Activated CD4-positive, CD25-positive, alpha-beta regulatory T cell treated with anti-CD3 and anti-CD28 coated beads, Interleukin-2, amount 50 U/mL, for 16 hours (primary cell): ENCODE measurements at regions not wholly inside any gene's neighbourhood (a gene's known extent, or its start where the extent isn't known, plus 50 kb on each side); places are given as distances from the start of the nearest gene placed in this dataset.

ENCODE experiments used
- DNase-seq: peaks from one replicate; pipeline ENCODE4 v3.0.0-alpha.2; 2020; ENCODE audit warnings: low read depth, low spot score

- no peak for DNase-seq
These were observed 491.2 kb downstream of the PSAT1 start for GRCh38 chr9:78788101-78788500.

- no peak for DNase-seq
These were observed 494.9 kb downstream of the PSAT1 start for GRCh38 chr9:78791779-78792178.

GRCh38 chr9:78792745-78793144 is 495.8 kb downstream of the PSAT1 start:
- DNase-seq: no peak

- DNase-seq: no peak
These were observed 508.8 kb downstream of the PSAT1 start for GRCh38 chr9:78805771-78806170.

DNA sequence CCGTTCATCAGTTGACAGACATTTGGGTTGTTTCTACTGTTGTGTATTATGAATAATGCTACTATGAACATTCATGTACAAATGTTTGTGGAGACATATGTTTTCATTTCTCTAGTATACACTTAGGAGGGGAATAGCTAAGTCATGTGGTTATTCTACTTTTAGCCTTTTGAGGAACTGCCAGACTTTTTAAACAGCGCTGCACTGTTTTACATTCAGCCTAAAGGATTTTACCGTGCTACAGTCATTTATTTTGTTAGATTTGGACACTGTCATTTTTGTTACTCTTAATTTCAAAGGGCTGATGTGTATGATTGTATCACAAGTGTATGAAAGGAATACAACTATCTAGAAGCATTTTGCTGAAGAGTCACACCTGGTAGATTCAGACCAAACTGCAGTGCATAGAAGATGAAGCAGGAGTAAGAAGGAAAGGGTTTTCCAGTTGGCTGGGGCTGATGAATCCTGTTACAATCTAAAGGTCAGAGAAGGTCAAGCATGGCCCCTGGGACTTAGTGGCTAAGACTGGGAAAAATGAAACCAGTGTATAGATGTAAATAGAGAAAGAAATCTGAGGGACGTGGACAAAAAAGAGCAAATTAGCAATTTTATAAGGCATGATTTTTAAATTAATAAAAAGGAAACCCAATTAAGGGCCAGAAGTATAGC is 509.7 kb downstream of the PSAT1 start:
- no peak for DNase-seq

DNA sequence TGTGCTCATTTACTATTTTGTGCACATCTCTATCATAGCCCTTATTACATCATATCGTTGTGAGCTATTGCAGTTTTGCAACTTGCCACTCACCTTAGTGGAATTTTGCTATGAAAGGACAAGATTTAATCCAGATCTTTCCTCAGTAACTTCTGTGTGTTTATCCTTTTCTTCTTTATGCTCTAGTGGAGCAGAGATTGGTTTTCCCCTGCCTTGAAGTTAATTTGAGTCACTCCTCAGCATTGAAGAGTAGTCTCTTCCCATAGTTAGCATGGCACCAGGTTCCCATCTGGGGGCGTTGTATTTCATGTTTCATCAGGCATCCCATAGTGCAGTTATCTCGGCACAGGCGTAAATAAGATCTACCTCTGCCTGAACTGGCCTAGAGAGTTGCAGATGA is 510.4 kb downstream of the PSAT1 start:
- no peak for DNase-seq

- DNase-seq: no peak
These were observed 511.1 kb downstream of the PSAT1 start for GRCh38 chr9:78808048-78808447.

- no peak for DNase-seq
These were observed 514.8 kb downstream of the PSAT1 start for GRCh38 chr9:78811622-78812276.

DNA sequence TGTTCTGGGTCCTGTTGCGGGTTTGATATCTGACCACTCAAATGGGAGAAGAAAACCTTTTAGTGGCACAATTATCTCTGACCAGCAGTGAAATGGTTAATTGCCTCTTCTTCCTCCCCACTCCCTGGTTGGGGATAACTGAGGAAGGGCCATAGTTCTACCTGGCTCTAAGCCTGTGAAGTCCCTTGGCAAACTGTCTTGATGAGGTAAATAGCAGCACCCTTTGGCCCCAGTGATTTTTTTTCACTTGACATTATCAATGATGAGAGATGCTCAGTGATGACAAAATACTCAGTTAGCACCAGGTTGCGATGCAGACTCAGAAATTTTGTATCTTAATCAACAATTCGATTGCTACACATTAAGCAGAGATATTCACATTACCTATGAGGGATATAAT is 515.7 kb downstream of the PSAT1 start:
- DNase-seq: no peak

- no peak for DNase-seq
These were observed 516.8 kb downstream of the PSAT1 start for GRCh38 chr9:78813602-78814180.

DNA sequence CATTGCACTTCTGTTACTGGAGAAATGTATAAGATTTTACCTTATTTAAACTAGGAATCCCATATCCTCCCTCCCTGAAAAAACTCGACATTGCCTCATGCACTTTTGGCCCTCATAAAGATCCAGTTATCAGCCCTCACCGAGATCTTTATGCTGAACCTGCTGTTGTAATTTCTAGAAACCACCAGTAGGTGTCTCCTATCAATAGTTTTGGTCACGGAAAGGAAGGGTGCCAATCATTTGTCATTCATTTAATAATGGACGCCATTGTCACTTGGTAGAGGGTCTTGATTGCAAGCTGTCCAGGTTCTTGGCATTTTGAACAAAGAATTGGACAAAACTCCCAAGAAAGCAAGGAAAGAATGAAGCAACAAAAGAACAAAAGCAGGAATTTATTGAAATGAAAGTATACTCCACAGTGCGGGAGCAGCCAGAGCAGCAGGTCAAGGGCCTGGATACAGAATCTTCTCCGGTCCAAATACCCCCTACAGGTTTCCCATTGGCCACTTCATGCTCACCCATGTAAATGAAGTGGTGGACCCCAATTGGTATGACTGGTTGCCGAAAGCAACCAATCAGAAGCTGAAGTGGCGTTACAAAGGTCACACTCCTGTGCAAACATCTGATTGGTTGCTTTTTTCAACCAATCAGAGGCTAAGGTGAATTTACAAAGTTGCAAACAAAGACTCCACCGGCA is 524.3 kb downstream of the PSAT1 start:
- DNase-seq: no peak

GRCh38 chr9:78826527-78826926 is 529.6 kb downstream of the PSAT1 start:
- no peak for DNase-seq

DNA sequence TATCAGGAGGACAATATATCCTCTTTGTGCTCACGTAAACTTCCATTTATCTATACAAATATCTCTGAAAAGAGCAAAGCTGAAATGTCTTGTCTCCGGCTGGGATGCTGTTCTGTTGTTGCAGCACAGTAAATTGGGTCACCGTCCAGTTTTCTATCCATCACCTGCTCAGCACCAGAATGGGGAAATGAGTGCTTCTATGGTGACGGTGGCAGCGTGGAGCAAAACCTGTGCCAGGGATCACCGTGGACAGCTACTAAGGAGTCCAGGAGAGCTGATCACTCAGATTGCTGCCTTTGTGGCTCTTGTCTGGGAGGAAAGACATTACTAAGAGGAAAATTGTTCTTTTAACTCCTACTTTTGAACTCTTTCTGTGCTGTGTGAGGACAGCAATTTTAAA is 531.6 kb downstream of the PSAT1 start:
- no peak for DNase-seq

DNA sequence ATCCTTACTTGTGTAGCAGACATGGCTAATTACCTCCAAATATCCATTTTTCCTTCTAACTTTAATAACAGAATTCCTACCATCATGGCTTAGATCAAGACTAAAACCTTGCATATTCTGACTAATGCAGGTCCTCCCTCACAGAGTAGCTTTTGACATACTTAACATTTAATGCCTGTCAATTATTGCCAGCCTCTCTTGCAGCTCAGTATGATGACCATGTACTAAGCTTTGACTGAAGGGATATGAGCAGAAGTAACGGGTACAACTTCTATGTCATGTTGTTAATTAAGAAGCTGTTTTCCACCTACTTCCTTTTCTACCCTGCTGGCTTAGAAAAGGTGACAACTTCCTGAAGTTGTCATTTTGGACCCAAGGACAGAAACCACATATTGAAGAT is 533.4 kb downstream of the PSAT1 start:
- DNase-seq: no peak

GRCh38 chr9:78831726-78832125 is 534.8 kb downstream of the PSAT1 start:
- DNase-seq: no peak

DNA sequence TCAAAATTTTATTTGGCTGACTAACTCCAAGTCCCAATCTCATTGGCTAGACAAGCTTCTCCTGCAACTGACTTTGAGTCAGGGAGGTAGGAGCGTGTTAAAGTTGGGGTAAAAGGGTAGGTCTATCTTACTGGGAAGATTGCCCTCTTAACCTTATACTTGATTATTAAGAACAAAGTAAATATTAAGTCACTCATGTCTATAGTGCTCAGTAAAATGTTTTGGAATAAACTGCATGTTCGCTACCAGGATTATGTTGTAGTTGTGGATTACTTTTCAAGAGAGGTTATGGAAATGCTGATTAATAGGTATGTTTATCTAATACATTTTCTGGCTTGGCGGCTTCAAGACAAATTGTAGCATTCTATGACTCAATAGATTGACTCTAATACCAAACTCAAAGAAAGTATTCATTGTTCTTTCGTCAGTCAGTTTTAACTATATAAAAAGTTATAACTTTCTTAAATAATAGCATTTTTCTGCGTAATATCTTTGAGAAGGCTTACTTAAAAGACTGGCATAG is 539.1 kb downstream of the PSAT1 start:
- DNase-seq: no peak

DNA sequence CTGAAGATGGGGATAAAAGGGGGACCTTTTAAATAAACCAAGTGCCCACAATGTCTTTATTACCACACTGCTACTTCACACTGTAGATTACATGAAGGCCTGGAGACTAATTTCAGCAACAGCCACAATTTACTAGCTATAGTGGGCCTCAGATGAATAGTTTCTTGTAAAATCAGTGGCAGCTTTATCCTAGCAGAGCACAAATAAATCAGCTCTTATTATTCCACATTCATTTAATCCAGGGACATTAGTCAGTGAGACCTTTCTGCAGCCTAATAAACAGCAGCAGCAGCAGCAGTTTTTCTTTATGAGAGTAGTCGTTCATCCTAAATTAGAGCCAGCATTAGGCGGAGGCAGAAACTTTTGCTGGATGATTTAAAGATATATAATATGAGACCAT is 542.3 kb downstream of the PSAT1 start:
- no peak for DNase-seq

DNA sequence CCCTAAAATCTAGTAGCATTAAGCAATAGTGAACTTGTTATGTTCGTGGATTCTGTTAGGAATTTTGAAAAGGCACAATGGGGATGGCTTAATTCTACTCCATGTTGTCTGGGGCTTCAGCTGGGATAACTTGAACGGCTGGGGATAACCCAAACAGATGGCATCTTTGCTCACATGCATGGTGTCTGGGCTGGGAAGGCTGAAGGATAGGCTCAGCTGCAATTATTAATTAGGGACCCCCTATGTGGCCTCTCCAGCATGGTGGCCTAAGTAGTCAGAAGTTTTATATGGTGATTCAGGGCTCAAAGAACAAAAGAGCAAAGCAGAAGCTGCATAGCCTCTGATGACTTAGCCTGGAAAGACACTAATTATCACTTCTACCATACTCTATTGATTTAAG is 551.1 kb downstream of the PSAT1 start:
- DNase-seq: no peak

GRCh38 chr9:78856144-78856543 is 559.2 kb downstream of the PSAT1 start:
- DNase-seq: no peak

DNA sequence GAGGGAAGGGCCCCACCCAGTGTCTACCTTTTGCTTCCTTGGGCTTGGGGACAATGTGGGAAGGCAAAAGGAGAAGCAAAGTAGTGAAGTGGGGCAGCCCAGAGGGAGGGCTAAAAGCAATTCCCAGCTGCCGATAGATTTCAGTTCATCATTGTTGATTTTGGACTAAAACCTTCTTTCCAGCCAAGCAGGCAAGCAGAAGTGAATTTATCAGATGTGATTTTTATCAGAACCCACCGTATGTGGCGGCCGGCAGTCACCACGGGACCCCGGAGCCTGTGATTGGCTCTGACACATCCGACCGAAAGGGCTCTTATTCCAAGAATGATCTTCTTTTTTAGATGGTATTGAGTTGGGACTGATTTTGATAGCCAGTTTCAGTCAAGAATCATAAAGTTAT is 559.9 kb downstream of the PSAT1 start:
- DNase-seq: no peak

- DNase-seq: no peak
These were observed 560.7 kb downstream of the PSAT1 start for GRCh38 chr9:78857373-78858225.

DNA sequence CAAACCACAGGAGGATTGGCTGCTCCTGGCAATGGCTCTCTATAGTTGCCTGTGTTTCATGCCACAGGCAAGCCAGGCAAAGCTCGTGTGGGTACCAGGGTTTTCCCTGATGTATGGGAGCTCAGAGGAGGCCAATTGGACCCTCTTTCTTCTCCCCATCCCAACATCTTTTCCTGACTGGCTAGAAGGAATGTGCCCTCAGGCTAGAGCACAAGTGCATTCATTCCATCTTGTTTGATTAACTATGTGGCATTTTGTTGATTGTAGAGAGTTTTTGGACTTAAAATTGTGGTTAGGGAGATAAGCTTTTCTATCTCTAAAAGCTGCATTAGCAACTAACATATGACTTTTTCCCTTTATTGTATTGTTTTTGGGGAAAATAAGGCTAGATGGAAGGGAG is 561.3 kb downstream of the PSAT1 start:
- no peak for DNase-seq
